ENCODE measurements at regions not wholly inside any gene's neighbourhood (a gene's known extent, or its start where the extent isn't known, plus 50 kb on each side); places are given as distances from the start of the nearest gene placed in this dataset.

DNA sequence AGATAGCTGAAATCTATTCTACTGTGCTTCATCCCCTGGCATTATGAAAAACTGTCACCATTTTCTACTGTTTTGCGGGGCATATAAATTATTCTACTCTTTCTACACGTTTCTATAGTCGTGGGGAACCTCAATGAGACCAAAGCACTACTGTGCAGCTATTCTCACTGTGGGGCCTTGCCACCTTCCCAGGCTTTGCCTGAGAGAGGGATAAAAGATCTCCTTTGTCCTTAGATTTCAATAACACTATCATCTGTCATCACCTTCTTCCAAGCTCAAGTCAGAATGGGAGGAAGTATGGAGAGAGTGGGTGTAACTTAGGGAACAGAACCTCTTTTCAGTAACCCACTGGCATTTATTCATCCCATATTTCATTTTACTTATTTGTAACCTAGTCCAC, 1462.1 kb upstream of the RAG2 start:
- TF ChIP-seq, protein P1, sequence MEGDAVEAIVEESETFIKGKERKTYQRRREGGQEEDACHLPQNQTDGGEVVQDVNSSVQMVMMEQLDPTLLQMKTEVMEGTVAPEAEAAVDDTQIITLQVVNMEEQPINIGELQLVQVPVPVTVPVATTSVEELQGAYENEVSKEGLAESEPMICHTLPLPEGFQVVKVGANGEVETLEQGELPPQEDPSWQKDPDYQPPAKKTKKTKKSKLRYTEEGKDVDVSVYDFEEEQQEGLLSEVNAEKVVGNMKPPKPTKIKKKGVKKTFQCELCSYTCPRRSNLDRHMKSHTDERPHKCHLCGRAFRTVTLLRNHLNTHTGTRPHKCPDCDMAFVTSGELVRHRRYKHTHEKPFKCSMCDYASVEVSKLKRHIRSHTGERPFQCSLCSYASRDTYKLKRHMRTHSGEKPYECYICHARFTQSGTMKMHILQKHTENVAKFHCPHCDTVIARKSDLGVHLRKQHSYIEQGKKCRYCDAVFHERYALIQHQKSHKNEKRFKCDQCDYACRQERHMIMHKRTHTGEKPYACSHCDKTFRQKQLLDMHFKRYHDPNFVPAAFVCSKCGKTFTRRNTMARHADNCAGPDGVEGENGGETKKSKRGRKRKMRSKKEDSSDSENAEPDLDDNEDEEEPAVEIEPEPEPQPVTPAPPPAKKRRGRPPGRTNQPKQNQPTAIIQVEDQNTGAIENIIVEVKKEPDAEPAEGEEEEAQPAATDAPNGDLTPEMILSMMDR (IDR thresholded peaks at IDR 0.05; ENCODE audit: insufficient read depth, low read length, poor library complexity, severe bottlenecking), result no peak
- DNase-seq (ENCODE audit: extremely low read depth, insufficient read length), result no peak

DNA sequence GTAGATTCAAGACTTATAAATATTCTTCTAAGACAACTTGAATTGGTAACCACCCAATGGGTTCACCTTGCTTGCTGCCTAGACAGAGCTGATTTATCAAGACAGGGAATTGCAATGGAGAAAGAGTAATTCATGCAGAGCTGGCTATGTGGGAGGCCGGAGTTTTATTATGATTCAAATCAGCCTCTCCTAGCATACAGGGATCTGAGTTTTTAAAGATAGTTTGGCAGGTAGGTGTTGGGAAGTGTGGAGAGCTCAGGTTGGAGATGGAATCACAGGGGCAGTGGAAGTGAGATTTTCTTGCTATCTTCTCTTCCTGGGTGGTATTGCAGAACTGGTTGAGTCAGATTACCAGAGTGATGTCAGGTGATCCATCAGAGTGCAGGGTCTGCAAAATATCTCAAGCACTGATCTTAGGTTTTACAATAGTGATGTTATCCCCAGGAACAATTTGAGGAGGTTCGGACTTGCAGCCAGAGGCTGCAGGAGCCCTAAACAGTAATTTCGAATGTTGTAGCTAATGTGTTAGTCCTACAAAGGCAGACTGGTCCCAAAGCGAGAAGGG, 1448.6 kb upstream of the RAG2 start:
- Histone ChIP-seq H3K27me3 (replicated peaks; ENCODE audit: control insufficient read depth, insufficient read depth, low read length) (no peaks in the 10 kb centered on the region), H3K4me3 (replicated peaks; ENCODE audit: low read depth, low read length) (no peak overlapping the region), H3K36me3 (ENCODE audit: control insufficient read depth, insufficient read depth, low read length) (no peaks in the 10 kb centered on the region)
- TF ChIP-seq, protein P1 (IDR thresholded peaks at IDR 0.05; ENCODE audit: insufficient read depth, low read length, poor library complexity, severe bottlenecking), result no peak
- no peak for DNase-seq (ENCODE audit: extremely low read depth, insufficient read length)

More for the DNA sequence above, 1462.1 kb upstream of the RAG2 start:
- Histone ChIP-seq H3K36me3 (ENCODE audit: control insufficient read depth, insufficient read depth, low read length) (no peaks in the 10 kb centered on the region), H3K27me3 (replicated peaks; ENCODE audit: control insufficient read depth, insufficient read depth, low read length) (no peaks in the 10 kb centered on the region), H3K4me3 (replicated peaks; ENCODE audit: low read depth, low read length) (no peak overlapping the region)

DNA sequence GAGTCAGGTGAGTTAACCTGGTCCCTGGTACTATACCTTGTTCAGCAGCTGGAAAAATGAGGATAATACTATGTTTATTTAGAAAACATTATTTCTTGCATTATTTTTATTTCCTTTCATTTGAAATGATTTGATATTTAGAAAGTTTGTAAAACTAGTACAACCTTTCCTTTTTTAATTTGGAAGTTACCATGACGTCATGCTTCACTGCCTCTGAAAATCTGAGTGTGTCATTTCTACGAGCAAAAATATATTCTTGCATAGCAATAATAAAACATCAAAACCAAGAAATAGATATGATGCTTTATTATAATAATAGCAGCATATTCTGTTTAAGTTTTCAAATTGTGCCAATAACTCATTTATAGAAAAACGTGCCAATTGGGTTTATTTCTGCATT, 1445.0 kb upstream of the RAG2 start:
- H3K27me3 ChIP-seq (replicated peaks; ENCODE audit: control insufficient read depth, insufficient read depth, low read length), result no peaks in the 10 kb centered on the region
- no peaks in the 10 kb centered on the region for H3K36me3 ChIP-seq (ENCODE audit: control insufficient read depth, insufficient read depth, low read length)
- DNase-seq (ENCODE audit: extremely low read depth, insufficient read length), result no peak
- TF ChIP-seq, protein P1 (IDR thresholded peaks at IDR 0.05; ENCODE audit: insufficient read depth, low read length, poor library complexity, severe bottlenecking), result no peak
- H3K4me3 ChIP-seq (replicated peaks; ENCODE audit: low read depth, low read length), result no peak overlapping the region

DNA sequence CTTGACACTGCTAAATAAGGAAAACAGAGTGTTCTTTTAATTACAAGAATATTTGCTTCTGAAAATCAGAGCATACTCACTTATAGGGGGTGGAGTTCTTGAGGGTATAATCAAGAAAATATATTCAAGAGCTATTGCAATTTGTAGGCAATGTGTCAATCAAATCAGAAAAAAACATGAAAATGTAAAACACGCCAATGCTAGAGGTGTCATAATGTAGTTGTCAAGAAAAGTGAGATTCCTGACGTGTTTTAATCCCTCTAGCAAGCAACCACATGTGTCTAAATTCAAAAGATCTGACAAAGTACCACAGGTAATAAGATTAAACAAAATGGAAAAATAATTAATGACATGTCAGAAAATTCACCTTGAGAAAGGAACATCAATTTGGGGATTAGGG, 1440.7 kb upstream of the RAG2 start:
- Histone ChIP-seq H3K27me3 (replicated peaks; ENCODE audit: control insufficient read depth, insufficient read depth, low read length) (no peaks in the 10 kb centered on the region), H3K4me3 (replicated peaks; ENCODE audit: low read depth, low read length) (no peak overlapping the region), H3K36me3 (ENCODE audit: control insufficient read depth, insufficient read depth, low read length) (no peaks in the 10 kb centered on the region)
- TF ChIP-seq, protein P1 (IDR thresholded peaks at IDR 0.05; ENCODE audit: insufficient read depth, low read length, poor library complexity, severe bottlenecking), result no peak
- no peak for DNase-seq (ENCODE audit: extremely low read depth, insufficient read length)

DNA sequence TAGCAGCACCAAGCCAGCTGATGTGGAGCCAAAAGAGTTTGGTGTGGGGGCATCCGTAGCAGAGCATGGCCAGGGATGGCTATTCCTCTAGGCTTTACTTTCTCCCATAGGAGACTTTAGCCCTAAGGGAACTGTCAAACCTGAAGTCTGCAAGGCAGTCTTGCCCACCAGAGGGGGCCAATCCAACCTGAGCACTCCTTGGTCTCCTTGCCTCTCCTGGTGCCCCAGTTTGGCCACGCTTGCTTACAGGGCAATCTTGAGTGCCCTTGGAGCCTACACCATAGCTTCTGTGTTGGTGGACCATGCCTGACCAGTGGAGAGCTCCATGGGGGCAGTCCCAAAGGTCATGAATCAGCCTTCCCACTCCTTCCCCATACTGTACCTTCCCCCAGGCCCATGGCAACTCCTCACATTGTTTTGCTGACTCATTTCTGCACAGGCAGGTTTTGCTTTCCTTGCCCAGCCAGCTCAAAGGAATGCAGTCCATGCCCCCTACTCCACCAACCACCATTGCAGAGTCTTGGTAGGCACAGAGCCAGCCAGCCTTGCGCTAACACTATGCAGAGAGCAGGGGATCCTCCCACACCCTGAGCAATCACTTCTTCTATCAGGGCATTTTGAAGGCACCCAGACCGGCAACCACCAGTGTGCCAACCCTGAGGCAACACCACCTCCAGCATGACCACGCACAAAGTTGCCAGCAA, 1421.2 kb upstream of the RAG2 start:
- no peaks in the 10 kb centered on the region for H3K27me3 ChIP-seq (replicated peaks; ENCODE audit: control insufficient read depth, insufficient read depth, low read length)
- DNase-seq (ENCODE audit: extremely low read depth, insufficient read length), result no peak
- TF ChIP-seq, protein P1 (IDR thresholded peaks at IDR 0.05; ENCODE audit: insufficient read depth, low read length, poor library complexity, severe bottlenecking), result no peak
- H3K36me3 ChIP-seq (ENCODE audit: control insufficient read depth, insufficient read depth, low read length), result no peaks in the 10 kb centered on the region
- H3K4me3 ChIP-seq (replicated peaks; ENCODE audit: low read depth, low read length), result no peak overlapping the region

All from GM06990 (cell line).